ENCODE measurements at regions not wholly inside any gene's neighbourhood (a gene's known extent, or its start where the extent isn't known, plus 50 kb on each side); places are given as distances from the start of the nearest gene placed in this dataset.

- TF ChIP-seq CTCF (IDR thresholded peaks at IDR 0.05) (no peak), MAX (IDR thresholded peaks at IDR 0.05) (no peak), MAZ (IDR thresholded peaks at IDR 0.05; ENCODE audit: borderline replicate concordance, low read depth, low read length) (no peak), USF2 (IDR thresholded peaks at IDR 0.05) (no peak), POLR2A (IDR thresholded peaks at IDR 0.05; ENCODE audit: low read length) (no peak), JUNB (IDR thresholded peaks at IDR 0.05) (no peak), PHF8 (IDR thresholded peaks at IDR 0.05; ENCODE audit: borderline replicate concordance, low read depth) (no peak), RAD21 (conservative IDR thresholded peaks at IDR 0.05 in 1 of 2, IDR thresholded peaks at IDR 0.05 in 1 of 2) (no peak)
Observed at GRCh38 chr15:75779504-75779903, 63.7 kb upstream of the UBE2Q2 start.
